Non-pigmented ciliary epithelial cell (primary cell): ENCODE measurements at regions not wholly inside any gene's neighbourhood (a gene's known extent, or its start where the extent isn't known, plus 50 kb on each side); places are given as distances from the start of the nearest gene placed in this dataset.

Experiments used
- DNase-seq: peaks from one replicate; pipeline ENCODE4 v3.0.0-alpha.2; 2010; ENCODE audit warnings: low read depth

DNA sequence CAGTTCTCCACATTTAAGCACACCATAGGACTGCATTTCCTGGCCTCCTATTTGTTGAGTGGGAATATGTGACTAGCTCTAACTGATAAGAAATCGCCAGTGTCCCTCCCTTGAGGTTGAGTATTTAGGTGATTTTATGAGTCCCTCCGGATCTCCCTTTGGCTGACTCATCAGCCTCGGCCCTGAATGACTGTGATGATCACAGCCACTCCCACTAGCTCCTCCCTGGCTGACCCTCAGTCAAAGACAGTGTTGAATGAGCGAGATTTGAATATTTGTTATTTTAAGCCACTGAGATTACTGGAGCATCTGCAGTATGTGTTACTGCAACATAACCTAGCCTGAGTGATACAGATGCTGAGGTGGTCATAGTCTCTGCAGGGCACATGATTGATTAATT lies 515.3 kb downstream of the EPHB1 start:
- no peak for DNase-seq

DNA sequence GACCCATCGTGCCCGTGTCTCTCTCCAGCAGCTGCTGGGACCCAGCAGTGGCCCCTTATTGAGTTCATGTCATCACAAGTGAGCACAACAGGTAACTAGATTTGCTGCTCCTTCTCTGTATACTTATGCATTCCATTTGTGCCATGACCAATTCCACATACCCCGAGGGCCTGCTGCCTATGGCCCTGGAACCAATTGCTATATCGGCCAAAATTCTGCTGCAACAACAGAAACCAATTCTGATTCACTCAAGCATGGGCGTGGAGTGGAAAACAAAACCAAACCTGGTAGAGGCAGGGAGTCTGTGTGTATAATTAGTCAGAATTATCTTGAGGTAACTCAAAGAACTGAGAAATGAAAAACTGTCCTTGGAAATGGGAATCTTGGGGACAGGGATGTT lies 516.6 kb downstream of the EPHB1 start:
- DNase-seq: no peak

DNA sequence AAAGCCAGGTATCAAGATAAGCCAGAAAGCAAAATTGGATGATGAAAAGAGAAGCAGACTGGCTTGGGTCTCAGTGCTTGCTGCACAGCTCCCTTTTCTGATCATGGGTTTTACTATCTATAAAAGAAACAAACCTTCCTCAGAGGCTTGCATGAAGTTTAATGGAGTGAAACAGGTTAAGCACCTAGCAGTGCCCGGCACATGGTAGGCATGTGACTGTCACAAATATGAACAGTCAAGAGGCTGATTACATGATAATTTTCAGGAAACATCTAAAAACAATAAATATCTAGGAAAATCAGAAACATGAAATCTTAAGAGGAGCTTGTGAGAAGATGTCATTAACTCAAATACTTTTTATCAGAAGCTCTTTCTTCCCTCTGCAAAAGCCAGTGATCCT lies 519.2 kb downstream of the EPHB1 start:
- DNase-seq: no peak

DNA sequence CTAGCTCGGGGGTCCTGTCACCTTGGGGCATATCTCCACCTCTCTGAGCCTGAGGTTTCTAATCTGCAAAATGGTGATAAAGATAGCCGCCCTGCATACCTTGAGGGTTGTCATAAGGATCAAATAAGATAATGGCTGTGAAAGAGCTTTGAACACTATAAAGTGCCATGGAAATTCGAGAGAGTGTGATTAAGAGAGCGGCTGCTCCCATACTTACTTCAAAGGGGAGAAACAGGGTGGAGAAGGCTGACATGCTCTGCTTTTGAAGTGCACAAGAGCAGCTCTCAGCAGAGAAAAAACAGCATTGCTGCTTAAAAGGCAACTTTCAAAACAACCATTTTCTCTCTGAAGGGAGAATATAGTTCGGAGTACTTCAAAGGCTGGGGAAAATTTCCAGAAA lies 529.2 kb downstream of the EPHB1 start:
- DNase-seq: no peak

DNA sequence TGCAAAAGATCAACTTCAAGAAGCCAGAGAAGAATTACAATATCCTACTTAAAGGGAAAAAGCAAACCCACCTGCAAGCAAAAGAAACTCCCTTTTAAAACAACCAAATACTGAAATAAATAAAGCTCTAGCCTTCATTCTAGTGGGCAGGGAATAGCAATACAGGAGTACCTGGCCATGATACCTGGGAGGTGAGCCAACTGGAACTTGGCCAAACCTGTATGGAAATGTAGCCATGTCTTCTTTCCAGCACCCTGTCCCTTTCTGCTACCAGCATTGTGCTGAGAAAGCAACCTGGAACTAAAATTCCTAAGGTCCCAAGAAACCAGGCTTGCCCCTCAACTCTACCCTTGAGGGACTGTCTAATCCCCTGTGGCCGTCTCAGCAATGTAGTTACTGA lies 530.0 kb downstream of the EPHB1 start:
- DNase-seq: no peak

DNA sequence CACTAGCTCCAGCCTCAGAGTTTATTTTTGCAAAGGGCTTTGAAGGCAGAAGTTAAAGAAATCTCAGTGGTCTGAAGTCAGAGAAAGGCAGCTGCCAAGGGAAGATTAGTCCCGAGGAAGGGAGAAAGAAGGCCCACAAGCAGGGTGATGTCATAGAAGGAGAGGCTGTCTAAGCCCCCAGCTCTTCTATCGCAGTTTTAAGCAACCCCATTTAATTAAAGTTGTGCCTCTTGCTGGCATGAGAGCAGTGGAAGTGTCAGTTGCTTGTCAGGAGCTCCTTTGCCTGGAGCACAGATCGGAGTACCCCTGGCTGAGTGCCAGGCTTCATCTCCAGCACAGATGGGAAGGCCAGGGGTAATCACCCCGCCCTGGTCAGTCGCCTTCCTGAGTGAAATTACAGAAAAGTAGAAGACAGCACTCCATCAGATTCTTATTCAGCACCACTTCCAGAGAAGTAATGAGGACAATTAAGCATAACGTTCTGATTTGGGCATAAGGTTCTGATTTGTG lies 530.7 kb downstream of the EPHB1 start:
- no peak for DNase-seq

DNA sequence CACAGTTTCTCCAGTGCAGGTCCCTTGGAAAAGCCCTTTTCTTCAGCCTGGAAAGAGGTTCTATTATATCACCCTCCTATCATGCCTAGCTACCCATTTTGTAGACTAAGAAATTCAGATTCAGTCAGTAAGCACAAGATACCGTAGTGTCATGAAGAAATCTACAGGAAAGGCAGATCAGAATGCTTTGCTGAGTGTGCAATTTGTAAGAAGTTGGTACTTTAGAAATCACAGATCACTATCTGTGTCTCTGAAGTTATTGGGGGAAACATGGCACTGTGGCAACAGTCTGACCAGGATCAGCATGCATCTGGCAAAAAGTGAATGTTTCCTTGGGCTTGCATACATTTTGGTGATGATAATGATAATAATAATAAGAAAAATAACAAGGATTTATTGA lies 531.8 kb downstream of the EPHB1 start:
- no peak for DNase-seq

DNA sequence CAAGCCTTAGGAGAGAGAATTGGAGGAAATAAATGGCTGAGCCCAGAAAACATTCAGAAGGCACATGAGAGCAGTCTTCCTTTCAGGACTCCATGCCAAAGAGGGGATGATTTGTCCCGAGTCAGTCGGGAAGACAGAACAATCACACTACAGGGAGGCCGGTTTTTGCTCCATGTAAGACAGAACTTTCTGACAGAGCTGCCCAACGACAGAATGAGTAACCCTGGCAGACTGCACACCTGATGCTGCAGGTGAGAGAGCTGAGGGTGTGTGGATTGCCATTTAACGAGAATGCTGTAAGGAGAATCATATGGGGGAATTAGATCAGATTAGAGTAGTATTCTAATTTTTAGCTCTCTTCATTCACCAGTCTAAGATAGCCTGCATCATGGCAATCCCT lies 533.0 kb downstream of the EPHB1 start:
- no peak for DNase-seq

DNA sequence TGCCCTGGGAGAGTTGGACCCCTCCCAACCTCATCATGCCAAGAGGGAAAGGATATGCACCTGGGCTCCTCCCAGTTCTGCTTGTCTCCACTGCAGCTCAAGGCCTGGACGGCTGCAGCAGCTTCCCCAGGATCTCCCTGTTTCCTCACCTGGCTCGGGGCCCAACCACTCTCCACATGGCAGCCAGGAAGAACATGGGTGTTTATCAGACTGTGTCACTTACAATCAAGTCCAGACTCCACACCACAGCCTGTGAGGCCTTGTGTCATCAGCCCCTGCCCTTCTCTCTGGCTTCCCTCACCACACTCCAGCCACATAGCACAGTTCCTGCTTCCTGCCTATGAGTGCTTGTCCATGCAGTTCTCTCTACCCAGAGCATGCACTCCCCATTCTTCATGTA lies 534.4 kb downstream of the EPHB1 start:
- DNase-seq: no peak

DNA sequence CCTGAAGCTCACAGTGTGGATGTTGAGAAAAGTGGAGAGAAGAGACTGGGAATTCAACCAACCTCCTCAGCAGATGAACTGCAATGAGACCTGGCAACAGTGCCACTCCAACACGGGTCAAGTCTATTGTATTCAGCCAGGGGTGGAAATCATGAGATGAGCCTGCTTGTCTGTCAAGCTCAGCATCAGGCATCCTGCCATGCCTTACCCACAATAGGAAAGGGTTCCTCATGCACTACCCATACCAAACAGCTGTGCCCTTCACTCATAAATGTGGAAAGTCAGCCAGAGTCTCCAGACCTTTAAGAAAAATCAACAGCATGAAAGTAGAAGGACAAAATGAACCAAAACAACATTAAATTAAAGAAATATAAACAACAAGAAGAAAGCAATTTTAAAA lies 542.1 kb downstream of the EPHB1 start:
- no peak for DNase-seq

DNA sequence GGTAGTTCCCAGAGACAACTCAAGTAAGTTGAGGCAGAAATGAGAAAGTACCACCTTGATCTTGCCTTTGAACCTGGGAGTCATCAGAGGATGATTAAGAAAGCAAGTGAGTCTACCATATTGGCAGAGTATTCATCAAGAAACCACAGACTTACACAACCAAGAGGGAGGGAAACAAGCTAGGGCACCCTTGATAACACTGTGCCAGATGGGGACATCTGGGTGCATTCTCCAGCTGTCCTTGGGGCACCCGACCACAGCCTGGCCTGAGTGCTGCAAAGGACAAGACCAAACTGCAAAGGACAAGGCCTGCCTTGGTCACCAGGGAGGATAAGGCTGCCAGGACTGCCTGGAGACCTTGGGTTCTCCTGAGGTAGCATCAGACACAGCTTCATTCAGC lies 553.6 kb downstream of the EPHB1 start:
- no peak for DNase-seq

DNA sequence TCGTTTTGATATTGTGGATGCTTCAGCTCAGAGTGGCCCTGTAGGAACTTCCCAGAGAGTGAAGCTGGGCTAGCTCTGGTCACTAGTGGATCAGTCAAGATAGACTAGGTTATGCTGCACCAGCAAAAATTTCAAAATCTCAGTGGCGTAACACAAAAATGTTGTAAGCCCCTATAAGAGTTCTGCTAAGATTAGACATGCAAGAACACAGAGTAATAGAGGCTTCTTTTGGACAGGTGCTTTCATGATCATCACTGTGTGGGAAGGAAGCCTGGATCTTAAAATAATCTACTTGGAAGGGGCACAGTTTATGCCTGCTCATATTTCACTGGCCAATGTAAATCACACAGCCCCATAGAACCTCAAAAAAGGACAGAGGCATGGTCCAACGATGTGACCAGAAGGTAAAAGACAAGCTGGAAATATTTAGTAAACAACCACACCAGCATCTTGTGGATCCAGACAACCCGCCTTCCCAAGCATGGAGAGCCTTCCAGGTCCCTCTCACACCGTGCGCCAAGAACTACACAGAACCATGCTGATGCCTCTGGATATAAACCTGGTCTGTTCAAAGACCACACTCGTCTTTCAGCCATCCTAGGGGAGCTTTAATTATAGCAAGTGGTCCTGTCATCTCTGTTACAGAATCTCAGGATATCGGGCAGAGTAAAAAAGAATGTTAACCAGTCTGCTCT lies 554.3 kb downstream of the EPHB1 start:
- no peak for DNase-seq

DNA sequence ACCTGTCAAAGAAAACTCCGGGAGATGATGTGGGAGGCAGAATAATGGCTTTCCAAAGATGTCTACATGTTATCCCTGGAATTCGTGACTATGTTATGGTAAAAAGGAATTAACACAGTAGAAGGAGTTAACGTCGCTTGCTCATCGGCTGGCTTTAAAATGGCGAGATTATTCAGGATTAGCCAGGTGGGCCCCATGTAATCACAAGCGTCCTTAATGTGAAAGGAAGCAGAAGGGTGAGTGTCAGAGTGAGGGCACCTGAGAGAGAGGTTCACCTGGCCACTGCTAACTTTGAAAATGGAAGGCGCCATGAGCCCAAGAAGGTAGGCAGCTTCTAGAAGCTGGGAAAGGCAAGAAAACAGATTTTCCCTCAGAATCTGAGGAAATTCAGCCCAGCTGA lies 557.2 kb downstream of the EPHB1 start:
- DNase-seq: no peak

DNA sequence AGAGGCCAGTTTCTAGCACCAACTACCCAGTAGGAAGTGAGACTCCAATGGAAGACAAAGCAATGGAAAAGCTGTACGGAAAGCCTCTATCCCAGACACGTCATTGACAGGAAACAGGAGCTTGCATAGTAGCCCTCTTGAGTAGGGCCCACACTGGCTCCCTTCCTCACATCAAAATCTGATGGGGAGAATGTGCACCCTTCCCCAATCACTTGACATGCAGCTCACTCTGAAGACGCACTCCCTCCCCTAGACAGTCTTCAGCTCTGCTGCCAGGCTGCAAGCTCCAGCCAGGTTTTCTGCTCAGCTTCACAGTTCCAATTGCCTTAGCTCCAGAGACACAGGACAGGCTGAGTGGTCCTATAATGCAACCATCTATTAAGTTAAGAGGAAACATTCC lies 567.8 kb downstream of the EPHB1 start:
- no peak for DNase-seq

DNA sequence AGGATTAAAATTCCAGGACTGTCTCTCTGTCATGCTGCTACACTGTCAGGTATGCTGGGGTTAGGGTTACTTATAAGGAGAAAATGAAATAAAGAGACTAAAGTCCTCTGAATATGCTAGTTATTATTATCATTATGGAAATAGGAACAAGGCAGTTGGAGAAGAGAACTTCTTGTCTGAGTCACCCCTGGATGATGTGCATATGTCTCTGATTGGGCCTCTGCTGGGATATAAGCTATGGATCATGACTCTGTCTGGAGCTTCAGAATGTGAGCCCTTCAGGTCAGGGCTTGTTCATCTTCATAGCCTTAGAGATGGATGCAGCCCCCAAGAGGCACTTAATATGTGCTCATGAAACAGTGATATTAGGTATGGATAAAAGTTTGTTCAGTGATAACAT lies 569.6 kb downstream of the EPHB1 start:
- no peak for DNase-seq

DNA sequence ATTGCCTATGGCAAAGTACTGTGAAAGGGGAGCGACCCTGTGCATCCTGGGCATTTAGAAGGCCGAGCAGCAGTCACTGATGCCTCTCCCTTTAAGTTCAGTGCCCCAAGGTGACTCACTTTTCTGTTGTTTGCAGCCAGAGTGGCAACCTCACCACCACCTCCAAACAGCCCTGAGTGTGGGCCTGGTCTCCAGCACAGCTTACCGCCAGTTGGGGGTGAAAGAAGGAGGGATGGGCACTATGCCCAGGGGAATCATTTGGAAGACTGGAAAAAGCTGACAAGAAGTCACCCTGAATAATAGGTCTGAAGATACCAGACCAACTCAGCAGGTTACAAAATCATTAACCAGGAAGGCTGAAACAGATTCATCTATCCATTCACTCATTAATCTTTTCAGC lies 571.8 kb downstream of the EPHB1 start:
- no peak for DNase-seq

DNA sequence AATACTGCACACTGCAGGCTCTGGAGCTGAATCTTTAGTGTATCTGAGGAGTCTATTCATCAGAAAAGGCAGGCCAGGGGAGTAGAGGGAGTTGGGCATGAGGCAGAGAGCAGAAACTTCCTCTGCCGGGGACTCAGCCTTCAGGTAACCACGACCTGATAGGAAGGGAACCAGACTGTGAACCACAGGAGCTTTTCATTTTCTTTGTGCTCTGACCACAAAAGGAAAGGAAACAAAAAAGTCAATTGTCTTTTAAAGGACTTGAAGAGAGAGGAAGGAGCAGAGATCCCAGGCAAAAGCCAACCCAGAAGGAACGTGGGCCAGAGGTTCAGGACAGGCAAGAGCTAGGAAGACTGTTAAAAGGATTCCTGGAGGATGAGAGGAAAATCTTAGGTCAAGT lies 573.3 kb downstream of the EPHB1 start:
- DNase-seq: no peak

DNA sequence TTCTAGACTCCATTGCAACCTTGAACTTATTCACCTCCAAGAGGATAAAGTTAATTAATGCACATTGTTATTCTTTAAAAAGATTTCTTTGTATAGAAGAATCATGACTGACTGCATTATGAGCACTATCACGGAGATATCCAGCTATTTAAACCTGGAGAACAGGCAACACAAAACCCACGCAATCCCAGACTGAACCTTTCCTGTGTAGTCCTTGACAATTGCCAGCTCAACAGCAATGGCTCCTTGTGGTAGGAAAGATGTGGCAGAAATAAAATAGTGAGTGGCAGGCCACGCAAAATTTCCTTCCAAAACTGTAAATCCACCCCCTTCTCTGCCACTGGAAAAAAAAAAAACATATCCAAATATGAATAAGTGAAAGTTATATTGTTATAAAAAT lies 573.7 kb downstream of the EPHB1 start:
- DNase-seq: no peak

DNA sequence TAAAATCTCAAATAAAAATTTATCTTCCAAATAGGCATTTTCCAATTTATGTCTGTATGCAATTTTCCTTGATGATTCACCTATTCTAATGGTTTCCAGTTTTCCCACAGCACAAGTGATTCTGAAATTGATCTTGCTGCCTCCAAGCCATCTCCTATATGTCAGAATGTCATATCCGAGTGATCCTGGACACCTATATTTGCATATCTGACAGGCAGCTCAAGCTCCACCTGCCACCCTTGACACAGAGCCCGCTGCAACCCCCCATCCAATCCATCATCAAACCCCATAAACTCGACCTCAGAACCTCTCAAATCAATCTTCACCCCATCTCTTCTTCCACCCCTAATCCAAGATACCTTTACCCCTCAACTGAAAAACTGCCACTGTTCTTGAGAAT lies 579.5 kb downstream of the EPHB1 start:
- no peak for DNase-seq

DNA sequence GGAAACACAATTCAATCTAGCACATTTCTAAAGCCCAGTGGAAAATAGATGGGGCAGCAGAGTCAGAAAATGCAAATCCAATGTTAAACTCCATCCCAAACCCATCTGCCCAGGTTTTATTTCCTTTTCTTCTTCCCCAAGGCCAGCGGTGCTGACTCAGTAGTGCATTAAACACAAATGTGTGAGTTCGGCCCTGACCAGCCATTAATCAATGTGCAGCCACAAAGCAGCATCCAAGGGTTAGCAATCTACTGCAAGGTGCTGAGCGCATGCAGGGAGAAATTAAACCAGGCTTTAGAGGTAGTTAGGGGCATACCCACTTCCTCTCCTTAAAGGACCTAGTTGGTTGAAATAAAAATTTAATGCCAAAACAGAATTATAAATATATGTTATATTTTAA lies 583.3 kb upstream of the PPP2R3A start:
- no peak for DNase-seq

DNA sequence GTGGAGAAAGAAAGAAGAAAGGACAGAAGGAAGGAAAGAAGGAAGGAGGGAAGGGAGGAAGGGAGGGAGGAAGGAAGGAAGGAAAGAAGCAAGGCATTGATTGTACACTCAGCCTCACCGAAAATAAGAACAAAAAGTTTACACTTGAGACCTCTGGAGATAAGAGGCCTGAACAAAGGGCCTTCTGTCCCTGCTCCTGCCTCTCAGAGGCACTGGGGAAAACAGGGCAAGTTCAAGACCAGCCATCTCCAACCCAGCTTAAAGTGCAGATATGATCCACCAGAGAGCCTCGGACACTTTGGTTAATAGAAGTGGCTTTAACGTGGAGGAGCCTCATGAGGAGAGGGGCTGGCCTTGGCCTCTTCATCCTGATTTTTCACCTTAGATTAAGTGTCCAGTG lies 582.9 kb upstream of the PPP2R3A start:
- no peak for DNase-seq

DNA sequence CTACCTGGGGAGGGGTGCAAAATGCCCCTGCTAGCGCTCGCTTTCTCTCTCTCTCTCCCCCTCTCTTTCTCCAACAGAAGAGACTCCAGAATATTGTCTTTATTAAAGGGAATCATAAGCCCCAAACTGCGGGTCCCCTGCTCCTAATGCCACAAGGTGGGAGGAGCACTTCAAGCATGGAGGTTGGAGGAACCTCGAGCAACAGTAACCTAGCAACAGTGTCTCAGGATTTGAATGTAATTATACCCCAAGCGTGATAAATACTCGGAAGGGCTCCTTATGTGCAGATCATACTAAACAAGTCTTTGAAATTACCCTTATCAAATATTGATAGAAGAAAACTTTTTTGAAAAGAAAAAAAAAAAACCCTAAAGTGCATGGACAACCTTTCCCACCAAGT lies 582.2 kb upstream of the PPP2R3A start:
- no peak for DNase-seq

DNA sequence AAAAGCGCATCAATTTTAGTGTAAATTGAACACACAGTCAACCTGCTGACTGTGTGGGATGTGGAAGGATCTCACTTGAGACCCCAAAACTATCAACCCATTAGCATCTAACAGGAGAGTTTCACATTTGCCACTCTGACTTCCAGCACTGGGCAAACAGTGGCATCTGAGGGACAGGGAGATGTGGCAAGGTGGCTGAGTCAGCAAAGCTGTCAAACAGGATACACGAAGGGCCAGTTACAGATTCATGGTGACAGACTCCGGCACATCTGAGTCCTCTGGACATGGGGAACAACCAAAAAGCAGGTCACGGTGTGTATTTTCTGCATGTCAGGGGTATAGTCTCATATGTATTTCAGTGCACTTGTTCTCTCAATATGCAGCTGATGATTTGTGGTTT lies 573.4 kb upstream of the PPP2R3A start:
- no peak for DNase-seq

DNA sequence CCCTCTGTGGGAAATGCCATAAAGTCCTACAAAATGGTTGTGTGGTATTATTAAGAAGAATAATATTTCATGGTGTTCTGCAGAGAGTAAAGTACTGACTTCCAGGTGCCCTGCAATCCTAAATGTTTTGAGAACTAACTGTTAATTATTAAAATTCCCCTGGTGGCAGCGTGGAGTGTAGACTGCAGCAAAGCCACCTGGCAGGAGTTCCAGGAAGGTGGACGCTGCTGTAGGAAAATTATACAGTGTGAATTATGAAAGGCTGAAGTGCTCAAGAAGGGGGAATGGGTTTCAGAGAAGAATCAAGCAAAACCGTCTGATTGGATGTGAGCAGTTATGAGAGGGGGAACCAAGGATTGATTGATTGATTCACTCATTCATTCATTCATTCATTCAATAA lies 572.4 kb upstream of the PPP2R3A start:
- no peak for DNase-seq
